ENCODE measurements at regions not wholly inside any gene's neighbourhood (a gene's known extent, or its start where the extent isn't known, plus 50 kb on each side); places are given as distances from the start of the nearest gene placed in this dataset.

DNA sequence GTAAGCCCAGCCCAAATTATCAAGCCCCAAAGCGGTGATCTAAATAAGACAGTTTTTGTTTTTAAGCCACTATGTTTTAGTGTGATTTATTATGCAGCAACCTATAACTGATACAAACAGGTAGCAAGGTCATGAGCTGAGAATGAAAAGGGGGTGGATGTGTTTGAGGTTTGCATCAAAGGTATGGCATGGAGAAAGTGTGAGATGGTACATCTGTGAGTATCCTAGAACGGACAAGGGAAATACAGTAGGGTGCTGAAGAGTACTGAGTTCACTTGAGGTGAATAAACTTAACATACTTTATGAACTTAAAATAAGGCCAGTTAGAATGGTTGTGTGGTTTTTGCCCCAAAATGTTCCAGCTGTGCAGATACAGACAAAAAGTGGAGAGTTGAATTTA, 286.0 kb upstream of the B3GALT2 start:
- Histone ChIP-seq H2AK5ac (ENCODE audit: low read length) (no peak overlapping the region), H4K12ac (ENCODE audit: low read depth, low read length) (no peak overlapping the region), H3K9me3 (ENCODE audit: insufficient read depth, low read depth, low read length) (no peaks in the 10 kb centered on the region), H3K79me1 (ENCODE audit: low read length) (no peaks in the 10 kb centered on the region), H3K27me3 (ENCODE audit: insufficient read depth, low read length) (no peaks in the 10 kb centered on the region), H2BK120ac (ENCODE audit: insufficient read depth, low read length, poor library complexity) (no peak overlapping the region), H2AFZ (ENCODE audit: insufficient read depth, low read length, poor library complexity) (no peak overlapping the region), H3K9ac (ENCODE audit: low read length) (no peak overlapping the region), H4K8ac (ENCODE audit: low read depth, low read length) (no peak overlapping the region), H2BK12ac (ENCODE audit: low read length) (no peak overlapping the region), H3K4me1 (ENCODE audit: control insufficient read depth in 1 of 2, insufficient read depth in 2 of 2, low read length in 2 of 2) (no peaks in the 10 kb centered on the region), H3K36me3 (ENCODE audit: control insufficient read depth in 1 of 2, insufficient read depth in 2 of 2, low read length in 2 of 2) (no peaks in the 10 kb centered on the region), H4K91ac (ENCODE audit: low read depth, low read length) (no peak overlapping the region), H3K18ac (ENCODE audit: low read length) (no peak overlapping the region), H3K23ac (ENCODE audit: low read length) (no peak overlapping the region), H3K14ac (ENCODE audit: low read length) (no peak overlapping the region), H3K27ac (ENCODE audit: low read depth, low read length) (no peak overlapping the region), H2BK5ac (ENCODE audit: low read depth, low read length, poor library complexity) (no peak overlapping the region), H3K4ac (ENCODE audit: low read depth, low read length) (no peak overlapping the region), H3K4me3 (ENCODE audit: low read depth, low read length) (no peak overlapping the region), H3K79me2 (ENCODE audit: control insufficient read depth, insufficient read depth, low read length, poor library complexity) (no peaks in the 10 kb centered on the region), H3K4me2 (ENCODE audit: low read length) (no peak overlapping the region)
- DNase-seq, result no peak
- no CpG with 5 or more reads among the region's 2 CpGs for WGBS (ENCODE audit: extremely low coverage, insufficient coverage, insufficient read length)

DNA sequence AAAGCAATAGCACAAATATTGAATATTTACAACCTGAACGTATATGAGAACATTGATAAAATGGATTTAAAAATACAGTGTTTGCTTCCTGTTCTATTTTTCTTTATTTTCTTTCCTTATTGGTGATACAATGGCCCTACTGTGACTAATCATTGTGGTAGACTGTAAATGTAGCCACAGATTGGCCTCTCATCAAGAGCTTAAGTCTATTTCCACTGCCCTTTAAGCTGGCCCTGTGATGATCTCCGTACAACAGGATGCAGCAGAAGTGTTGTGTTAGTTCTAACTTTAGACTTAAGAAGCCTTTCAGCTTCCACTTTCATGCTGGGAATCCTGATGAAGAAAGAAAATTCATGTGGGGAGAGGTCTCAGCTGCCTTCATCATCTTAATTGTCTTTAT, 285.6 kb upstream of the B3GALT2 start:
- H3K18ac ChIP-seq (ENCODE audit: low read length), result no peak overlapping the region
- H2BK120ac ChIP-seq (ENCODE audit: insufficient read depth, low read length, poor library complexity), result no peak overlapping the region
- no peak overlapping the region for H4K91ac ChIP-seq (ENCODE audit: low read depth, low read length)
- H3K36me3 ChIP-seq (ENCODE audit: control insufficient read depth in 1 of 2, insufficient read depth in 2 of 2, low read length in 2 of 2), result no peaks in the 10 kb centered on the region
- no peak overlapping the region for H3K23ac ChIP-seq (ENCODE audit: low read length)
- no peak overlapping the region for H2AK5ac ChIP-seq (ENCODE audit: low read length)
- H3K4ac ChIP-seq (ENCODE audit: low read depth, low read length), result no peak overlapping the region
- H2BK12ac ChIP-seq (ENCODE audit: low read length), result no peak overlapping the region
- no peak for DNase-seq
- no peak overlapping the region for H2AFZ ChIP-seq (ENCODE audit: insufficient read depth, low read length, poor library complexity)
- no peaks in the 10 kb centered on the region for H3K79me2 ChIP-seq (ENCODE audit: control insufficient read depth, insufficient read depth, low read length, poor library complexity)
- no CpG with 5 or more reads among the region's 2 CpGs for WGBS (ENCODE audit: extremely low coverage, insufficient coverage, insufficient read length)
- no peaks in the 10 kb centered on the region for H3K79me1 ChIP-seq (ENCODE audit: low read length)
- H2BK5ac ChIP-seq (ENCODE audit: low read depth, low read length, poor library complexity), result no peak overlapping the region
- H3K4me3 ChIP-seq (ENCODE audit: low read depth, low read length), result no peak overlapping the region
- H3K27me3 ChIP-seq (ENCODE audit: insufficient read depth, low read length), result no peaks in the 10 kb centered on the region
- no peaks in the 10 kb centered on the region for H3K9me3 ChIP-seq (ENCODE audit: insufficient read depth, low read depth, low read length)
- no peak overlapping the region for H3K9ac ChIP-seq (ENCODE audit: low read length)
- H4K12ac ChIP-seq (ENCODE audit: low read depth, low read length), result no peak overlapping the region
- H4K8ac ChIP-seq (ENCODE audit: low read depth, low read length), result no peak overlapping the region
- H3K4me1 ChIP-seq (ENCODE audit: control insufficient read depth in 1 of 2, insufficient read depth in 2 of 2, low read length in 2 of 2), result no peaks in the 10 kb centered on the region
- H3K14ac ChIP-seq (ENCODE audit: low read length), result no peak overlapping the region
- H3K4me2 ChIP-seq (ENCODE audit: low read length), result no peak overlapping the region
- no peak overlapping the region for H3K27ac ChIP-seq (ENCODE audit: low read depth, low read length)

DNA sequence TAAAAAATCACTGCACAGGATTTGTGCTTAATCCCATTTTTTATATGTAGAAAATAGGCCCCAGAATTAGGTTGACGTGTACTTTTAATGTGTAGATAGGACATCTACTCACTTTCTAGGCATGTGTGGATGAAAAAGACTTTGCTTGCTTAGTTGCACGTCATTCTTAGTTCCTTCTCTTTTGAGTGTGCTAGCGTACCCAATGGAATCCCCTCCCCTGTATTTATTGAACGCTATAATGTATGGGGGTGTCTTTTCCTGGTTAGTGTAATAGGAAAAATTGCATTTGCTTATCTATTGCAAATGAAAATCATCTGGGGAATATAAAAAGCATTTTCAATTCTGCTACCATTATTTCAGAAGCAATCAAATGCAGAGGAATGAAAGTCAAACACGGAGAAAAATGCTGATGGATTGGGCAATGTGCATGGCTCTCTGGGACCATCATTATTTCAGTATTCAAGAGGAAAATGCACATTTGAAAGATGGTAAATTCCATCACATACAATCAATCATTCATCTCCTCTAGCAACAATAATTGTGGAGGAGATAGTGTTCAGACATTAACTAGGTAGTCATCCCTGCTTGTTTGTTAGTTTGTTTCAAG, 277.0 kb upstream of the B3GALT2 start:
- Histone ChIP-seq H3K27ac (ENCODE audit: low read depth, low read length) (no peak overlapping the region), H3K4me3 (ENCODE audit: low read depth, low read length) (no peak overlapping the region), H3K27me3 (ENCODE audit: insufficient read depth, low read length) (no peaks in the 10 kb centered on the region), H3K4me2 (ENCODE audit: low read length) (no peak overlapping the region), H3K14ac (ENCODE audit: low read length) (no peak overlapping the region), H3K9me3 (ENCODE audit: insufficient read depth, low read depth, low read length) (no peaks in the 10 kb centered on the region), H2BK120ac (ENCODE audit: insufficient read depth, low read length, poor library complexity) (no peak overlapping the region), H4K8ac (ENCODE audit: low read depth, low read length) (no peak overlapping the region), H2AFZ (ENCODE audit: insufficient read depth, low read length, poor library complexity) (no peak overlapping the region), H3K18ac (ENCODE audit: low read length) (no peak overlapping the region), H4K91ac (ENCODE audit: low read depth, low read length) (no peak overlapping the region), H3K23ac (ENCODE audit: low read length) (no peak overlapping the region), H2BK5ac (ENCODE audit: low read depth, low read length, poor library complexity) (no peak overlapping the region), H2BK12ac (ENCODE audit: low read length) (no peak overlapping the region), H4K12ac (ENCODE audit: low read depth, low read length) (no peak overlapping the region), H3K4ac (ENCODE audit: low read depth, low read length) (no peak overlapping the region), H3K36me3 (ENCODE audit: control insufficient read depth in 1 of 2, insufficient read depth in 2 of 2, low read length in 2 of 2) (no peaks in the 10 kb centered on the region), H2AK5ac (ENCODE audit: low read length) (no peak overlapping the region), H3K79me2 (ENCODE audit: control insufficient read depth, insufficient read depth, low read length, poor library complexity) (no peaks in the 10 kb centered on the region), H3K4me1 (ENCODE audit: control insufficient read depth in 1 of 2, insufficient read depth in 2 of 2, low read length in 2 of 2) (peaks cover 0 to 5% of the 10 kb centered on the region in 2 experiments), H3K79me1 (ENCODE audit: low read length) (no peaks in the 10 kb centered on the region), H3K9ac (ENCODE audit: low read length) (no peak overlapping the region)
- no peak for DNase-seq
- WGBS (ENCODE audit: extremely low coverage, insufficient coverage, insufficient read length), result no CpG with 5 or more reads among the region's 5 CpGs

DNA sequence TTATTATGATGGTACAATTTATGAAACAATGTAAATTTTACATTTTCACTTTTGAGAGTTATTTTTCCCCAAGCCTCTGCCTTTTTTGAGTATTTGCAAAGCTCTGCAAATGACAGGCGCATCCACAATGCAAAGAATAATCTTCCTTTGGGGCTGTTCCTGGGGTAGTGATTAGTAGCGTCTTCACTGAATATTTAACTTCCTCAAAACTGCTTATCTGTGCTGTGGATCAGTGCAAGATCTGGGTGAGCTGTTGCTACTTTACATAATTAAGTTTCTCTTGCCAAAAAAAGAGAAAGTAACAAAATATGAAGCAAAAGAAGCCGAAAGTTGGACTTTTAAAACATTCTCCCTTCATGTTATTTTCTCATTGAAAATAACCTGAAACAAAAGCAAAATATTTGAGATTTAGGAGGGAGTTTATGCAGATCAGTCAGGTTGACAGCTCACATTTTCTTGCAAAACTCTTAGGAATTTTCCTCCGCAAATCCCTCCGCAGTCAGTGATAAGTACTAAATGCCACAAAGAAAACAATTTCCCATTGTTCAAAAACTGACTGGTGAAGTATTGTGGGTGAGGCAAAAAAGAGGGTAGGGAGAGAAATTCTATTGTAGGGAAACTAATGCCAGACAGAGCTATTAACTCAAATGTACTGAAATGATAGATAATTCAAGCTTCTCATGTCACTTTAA, 276.4 kb upstream of the B3GALT2 start:
- H2AFZ ChIP-seq (ENCODE audit: insufficient read depth, low read length, poor library complexity), result no peak overlapping the region
- H2AK5ac ChIP-seq (ENCODE audit: low read length), result no peak overlapping the region
- no peak overlapping the region for H3K27ac ChIP-seq (ENCODE audit: low read depth, low read length)
- no peak overlapping the region for H3K4ac ChIP-seq (ENCODE audit: low read depth, low read length)
- H3K4me3 ChIP-seq (ENCODE audit: low read depth, low read length), result no peak overlapping the region
- H4K12ac ChIP-seq (ENCODE audit: low read depth, low read length), result no peak overlapping the region
- H3K4me2 ChIP-seq (ENCODE audit: low read length), result no peak overlapping the region
- no peak overlapping the region for H3K9ac ChIP-seq (ENCODE audit: low read length)
- H4K8ac ChIP-seq (ENCODE audit: low read depth, low read length), result no peak overlapping the region
- no peak overlapping the region for H2BK12ac ChIP-seq (ENCODE audit: low read length)
- no peaks in the 10 kb centered on the region for H3K79me2 ChIP-seq (ENCODE audit: control insufficient read depth, insufficient read depth, low read length, poor library complexity)
- no peak overlapping the region for H3K14ac ChIP-seq (ENCODE audit: low read length)
- no peaks in the 10 kb centered on the region for H3K27me3 ChIP-seq (ENCODE audit: insufficient read depth, low read length)
- peak in 1 of 2 donors; percentile 46 for DNase-seq
- H3K4me1 ChIP-seq (ENCODE audit: control insufficient read depth in 1 of 2, insufficient read depth in 2 of 2, low read length in 2 of 2), result peaks cover 0 to 5% of the 10 kb centered on the region in 2 experiments
- no peaks in the 10 kb centered on the region for H3K79me1 ChIP-seq (ENCODE audit: low read length)
- no peak overlapping the region for H2BK5ac ChIP-seq (ENCODE audit: low read depth, low read length, poor library complexity)
- H4K91ac ChIP-seq (ENCODE audit: low read depth, low read length), result no peak overlapping the region
- H3K36me3 ChIP-seq (ENCODE audit: control insufficient read depth in 1 of 2, insufficient read depth in 2 of 2, low read length in 2 of 2), result no peaks in the 10 kb centered on the region
- H3K18ac ChIP-seq (ENCODE audit: low read length), result no peak overlapping the region
- H3K9me3 ChIP-seq (ENCODE audit: insufficient read depth, low read depth, low read length), result no peaks in the 10 kb centered on the region
- no CpG with 5 or more reads among the region's 5 CpGs for WGBS (ENCODE audit: extremely low coverage, insufficient coverage, insufficient read length)
- H2BK120ac ChIP-seq (ENCODE audit: insufficient read depth, low read length, poor library complexity), result no peak overlapping the region
- no peak overlapping the region for H3K23ac ChIP-seq (ENCODE audit: low read length)
